ENCODE measurements at regions not wholly inside any gene's neighbourhood (a gene's known extent, or its start where the extent isn't known, plus 50 kb on each side); places are given as distances from the start of the nearest gene placed in this dataset.

- FAIRE-seq = no peak
- no peaks in the 10 kb centered on the region for H3K4me1 ChIP-seq
- no peak for TF ChIP-seq CTCF (IDR thresholded peaks at IDR 0.05)
- no peak for DNase-seq
- 89% methylated on average over 3 of the region's 3 CpGs for WGBS, 2 donors
- no peak overlapping the region for H3K27ac ChIP-seq
- intact Hi-C loops (cut with DNase I) = no loop called here
- H3K27me3 ChIP-seq = no peaks in the 10 kb centered on the region
- no peak overlapping the region for H3K4me3 ChIP-seq
- H3K36me3 ChIP-seq = no peaks in the 10 kb centered on the region
- H3K9me3 ChIP-seq = no peaks in the 10 kb centered on the region
- ATAC-seq = no peak
Measured at GRCh38 chr22:42198226-42198625, 67.6 kb upstream of the CYP2D6 start.

- Histone ChIP-seq H3K27me3 (no peaks in the 10 kb centered on the region), H3K4me1 (no peaks in the 10 kb centered on the region), H3K4me3 (no peak overlapping the region), H3K27ac (no peak overlapping the region), H3K9me3 (no peaks in the 10 kb centered on the region), H3K36me3 (no peaks in the 10 kb centered on the region)
- 93 to 98% methylated on average over 2 of the region's 2 CpGs for WGBS, 2 donors
- no peak for ATAC-seq
- intact Hi-C loops (cut with DNase I) = no loop called here
- TF ChIP-seq CTCF (IDR thresholded peaks at IDR 0.05) = no peak
- no peak for DNase-seq
- no peak for FAIRE-seq
Measured at GRCh38 chr22:42196454-42196853, 65.8 kb upstream of the CYP2D6 start.

GRCh38 chr22:42194953-42195352, 64.3 kb upstream of the CYP2D6 start:
- FAIRE-seq = no peak
- Histone ChIP-seq H3K36me3 (no peaks in the 10 kb centered on the region), H3K4me1 (no peaks in the 10 kb centered on the region), H3K27ac (no peak overlapping the region), H3K27me3 (no peaks in the 10 kb centered on the region), H3K4me3 (no peak overlapping the region), H3K9me3 (no peaks in the 10 kb centered on the region)
- no peak for DNase-seq
- intact Hi-C loops (cut with DNase I) = no loop called here
- no peak for TF ChIP-seq CTCF (IDR thresholded peaks at IDR 0.05)
- ATAC-seq = no peak

- ATAC-seq (no peak), FAIRE-seq (no peak), DNase-seq (no peak)
- TF ChIP-seq CTCF (IDR thresholded peaks at IDR 0.05) = no peak
- intact Hi-C loops (cut with DNase I) = no loop called here
- Histone ChIP-seq H3K27me3 (no peaks in the 10 kb centered on the region), H3K36me3 (no peaks in the 10 kb centered on the region), H3K4me3 (no peak overlapping the region), H3K27ac (no peak overlapping the region), H3K9me3 (no peaks in the 10 kb centered on the region), H3K4me1 (no peaks in the 10 kb centered on the region)
- WGBS, 2 donors = 96% methylated on average over 10 of the region's 10 CpGs
Measured at GRCh38 chr22:42194104-42194851, 63.7 kb upstream of the CYP2D6 start.

- ATAC-seq = no peak
Measured at GRCh38 chr22:42192547-42192946, 61.9 kb upstream of the CYP2D6 start.

More at GRCh38 chr22:42192547-42192946, 61.9 kb upstream of the CYP2D6 start:
- no peak for FAIRE-seq
- Histone ChIP-seq H3K27ac (no peak overlapping the region), H3K36me3 (no peaks in the 10 kb centered on the region), H3K4me1 (no peaks in the 10 kb centered on the region), H3K27me3 (no peaks in the 10 kb centered on the region), H3K9me3 (no peaks in the 10 kb centered on the region), H3K4me3 (no peak overlapping the region)
- TF ChIP-seq CTCF (IDR thresholded peaks at IDR 0.05) = no peak
- 37 to 43% methylated on average over 3 of the region's 3 CpGs for WGBS, 2 donors
- intact Hi-C loops (cut with DNase I) = no loop called here
- no peak for DNase-seq

Measured in pancreas (tissue), 10 donors.